ENCODE measurements at regions not wholly inside any gene's neighbourhood (a gene's known extent, or its start where the extent isn't known, plus 50 kb on each side); places are given as distances from the start of the nearest gene placed in this dataset.

DNA sequence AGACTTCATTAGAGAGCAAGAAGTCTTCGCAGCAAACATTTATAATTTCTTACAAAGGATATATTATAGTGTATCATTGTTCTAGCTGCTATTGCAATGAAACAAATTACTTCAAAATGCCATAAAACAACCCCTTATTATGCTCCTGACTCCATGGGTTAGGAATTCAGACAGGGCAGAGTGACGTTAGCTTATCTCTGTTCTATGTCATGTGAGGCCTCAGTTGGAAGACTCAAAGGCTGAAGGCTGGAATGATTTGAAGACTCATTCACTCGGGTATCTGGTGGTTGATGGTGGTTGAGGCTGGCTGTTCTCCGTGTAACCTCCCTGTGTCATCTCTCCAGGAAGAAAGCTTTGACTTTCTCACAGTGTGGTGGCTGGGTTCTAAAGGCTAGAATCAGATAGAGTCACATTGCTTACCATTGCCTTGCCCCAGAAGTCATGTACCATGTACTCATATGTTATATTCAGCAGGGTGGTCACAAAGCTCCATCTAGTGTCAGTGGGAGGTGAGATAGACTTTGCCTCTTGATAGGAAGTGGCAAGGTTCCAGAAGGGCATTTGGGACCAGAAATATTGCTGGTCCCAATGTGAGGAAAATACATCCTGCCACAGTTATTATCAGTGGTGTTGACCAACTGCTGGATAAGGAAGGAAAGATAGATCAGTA is 226.9 kb downstream of the TMEM38B start:
- no peak for DNase-seq (ENCODE audit: low read depth in 2 of 2)

DNA sequence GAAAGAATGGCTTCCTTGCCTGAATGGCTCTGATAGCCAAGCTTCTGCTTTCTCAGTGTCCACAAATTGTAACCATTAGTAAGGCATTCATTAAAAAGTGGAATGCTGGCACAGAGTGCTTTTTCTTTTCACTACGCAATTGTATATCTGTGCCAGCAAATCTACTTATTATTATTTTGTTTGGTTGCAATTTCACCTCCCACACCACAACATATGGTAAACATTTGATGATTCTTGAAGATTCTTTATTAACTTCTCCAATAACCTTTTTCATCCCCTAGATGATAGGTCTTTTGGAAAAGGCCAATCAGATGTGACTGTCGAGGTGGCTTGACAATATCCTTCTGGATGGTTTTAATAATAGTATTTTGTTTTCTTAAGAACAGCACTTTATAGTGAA is 234.1 kb downstream of the TMEM38B start:
- no peak for DNase-seq (ENCODE audit: low read depth in 2 of 2)

DNA sequence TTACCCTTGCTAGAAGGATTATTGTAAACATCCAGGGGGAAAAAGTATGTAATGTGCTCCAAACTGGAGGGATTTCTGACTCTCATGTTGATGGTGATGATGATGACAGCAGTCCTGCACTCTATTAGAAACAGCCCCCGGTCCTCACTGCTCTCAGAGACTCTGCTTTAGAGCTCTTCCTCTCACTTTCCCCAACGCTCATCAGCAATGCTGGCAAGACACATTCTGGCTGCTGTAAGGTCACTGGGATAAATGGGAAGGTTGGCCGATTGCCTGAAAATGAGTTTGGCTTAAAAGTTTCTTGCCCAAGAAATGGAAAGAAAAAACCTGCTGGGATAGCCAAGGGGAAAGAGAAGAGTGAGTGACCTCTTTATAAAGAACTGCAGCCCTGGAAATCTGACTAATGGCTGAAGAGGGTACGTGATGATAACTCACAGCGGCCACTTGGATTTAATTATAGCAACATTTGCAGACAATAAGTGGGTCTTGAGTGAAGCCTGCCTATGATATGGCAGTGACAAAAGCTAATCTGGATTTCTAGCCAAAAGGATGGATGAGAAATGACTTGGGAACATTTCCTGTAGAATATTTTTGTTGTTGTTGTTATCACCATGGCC is 235.8 kb downstream of the TMEM38B start:
- peak; percentile 12 to 17 for DNase-seq (ENCODE audit: low read depth in 2 of 2)

DNA sequence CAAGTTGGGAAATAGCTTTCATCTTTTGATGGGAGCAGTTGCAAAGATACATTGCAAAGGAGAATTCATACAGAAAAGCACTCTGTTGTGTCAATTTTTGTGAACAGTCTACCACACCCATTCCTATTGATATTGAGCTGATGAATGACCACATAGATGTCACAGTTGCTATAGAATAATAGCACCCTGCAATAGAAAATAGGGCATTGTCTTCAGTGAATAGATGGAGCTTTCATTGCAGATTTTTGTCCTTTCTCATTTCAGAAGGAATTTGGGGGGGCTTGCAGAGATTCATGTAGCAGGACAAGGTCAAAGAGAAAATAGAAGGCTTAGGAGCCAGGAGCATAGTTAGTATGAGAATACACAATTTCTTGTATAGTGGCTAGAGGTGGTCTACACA is 237.9 kb downstream of the TMEM38B start:
- DNase-seq (ENCODE audit: low read depth in 2 of 2) = no peak

DNA sequence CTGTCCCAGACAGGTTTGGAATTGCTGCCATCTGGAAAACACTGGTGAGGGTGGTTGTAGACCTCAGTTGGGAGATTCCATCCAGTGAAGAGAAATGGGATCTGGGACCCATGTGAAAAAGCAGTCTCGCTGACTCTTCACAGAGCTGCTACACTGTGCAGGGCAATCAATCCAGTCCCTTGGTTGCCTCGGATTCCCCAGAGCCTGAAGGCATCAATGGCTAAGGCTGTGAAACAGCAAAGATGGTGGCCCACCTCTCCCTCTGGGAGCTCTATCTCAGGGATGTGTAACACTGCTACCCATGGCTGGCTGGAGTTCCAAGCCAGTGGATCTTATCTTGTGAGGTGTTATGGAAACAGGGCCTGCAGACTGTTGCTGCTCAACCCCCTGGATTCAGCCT is 256.1 kb downstream of the TMEM38B start:
- no peak for DNase-seq (ENCODE audit: low read depth in 2 of 2)

DNA sequence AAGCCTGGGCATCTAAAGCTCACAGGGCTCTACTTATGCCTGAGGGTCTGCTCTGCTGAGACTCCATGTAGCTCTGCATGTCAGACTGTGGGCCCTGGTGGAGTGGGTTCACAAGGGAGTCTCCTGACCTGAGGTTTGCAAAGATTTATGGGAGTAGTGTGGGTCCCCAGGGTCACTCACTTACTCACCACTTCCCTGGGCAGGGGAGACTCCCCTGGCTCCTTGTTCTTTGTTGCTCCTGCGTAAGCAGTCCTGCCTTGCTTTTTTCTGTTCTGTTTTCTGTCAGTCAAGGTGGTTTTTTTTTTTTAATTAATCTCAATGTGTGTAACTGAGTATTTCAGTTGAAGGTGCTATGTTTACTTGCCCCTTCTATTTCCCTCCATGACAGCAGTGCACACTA is 256.6 kb downstream of the TMEM38B start:
- no peak for DNase-seq (ENCODE audit: low read depth in 2 of 2)

DNA sequence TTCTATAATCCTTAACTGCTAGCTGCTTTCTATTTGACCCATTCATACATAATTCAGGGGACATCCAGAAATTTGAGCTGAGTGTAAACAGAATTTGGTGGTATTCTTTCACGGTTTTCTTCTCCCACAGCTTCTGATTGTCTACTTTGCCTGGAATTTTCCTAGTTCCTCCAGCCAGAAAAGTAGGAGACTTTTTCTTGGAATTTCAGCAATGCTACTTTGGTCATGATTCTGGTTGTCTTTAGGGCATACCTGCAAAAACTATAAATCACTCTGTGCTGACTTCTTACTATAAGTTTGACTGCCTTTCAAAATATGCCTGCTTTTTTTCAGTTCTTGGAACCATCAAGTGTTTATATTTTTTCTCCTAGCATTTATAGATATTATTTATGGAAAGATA is 260.2 kb downstream of the TMEM38B start:
- DNase-seq (ENCODE audit: low read depth in 2 of 2) = no peak

DNA sequence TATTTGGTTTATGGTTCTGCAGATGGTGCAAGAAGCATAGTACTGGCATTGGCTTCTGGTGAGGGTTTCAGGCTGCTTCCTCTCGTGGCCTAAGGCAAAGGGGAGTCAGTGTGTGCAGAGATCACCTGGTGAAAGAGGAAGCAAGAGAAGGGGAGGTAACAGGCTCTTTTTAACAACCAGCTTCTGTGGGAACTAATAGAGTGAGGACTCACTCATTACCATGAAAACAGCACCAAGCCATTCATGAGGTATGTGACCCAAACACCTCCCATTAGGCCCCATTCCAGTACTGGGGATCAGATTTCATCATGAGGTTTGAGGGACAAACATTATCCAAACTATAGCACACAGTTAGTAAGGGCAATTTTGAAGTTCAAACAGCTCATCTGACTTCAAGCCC is 263.5 kb downstream of the TMEM38B start:
- DNase-seq (ENCODE audit: low read depth in 2 of 2) = no peak

DNA sequence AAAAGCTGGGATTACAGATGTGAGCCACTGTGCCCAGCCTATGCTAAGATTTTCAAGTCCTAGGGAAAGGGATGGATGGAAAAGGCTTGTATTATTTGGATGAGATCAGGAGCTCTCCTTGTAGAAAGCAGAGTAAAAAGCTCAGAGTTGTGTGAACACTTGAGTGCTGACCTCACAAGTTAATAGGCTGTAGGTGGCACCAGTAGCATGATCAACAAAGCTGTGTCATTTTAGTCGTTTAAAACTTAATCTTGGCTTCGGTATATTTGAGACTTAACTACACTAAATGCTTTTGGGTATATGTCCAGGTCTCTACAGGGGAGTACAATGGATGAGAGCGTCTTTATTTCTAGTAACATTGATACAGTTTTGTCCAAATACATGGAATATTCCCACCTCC is 264.2 kb downstream of the TMEM38B start:
- no peak for DNase-seq (ENCODE audit: low read depth in 2 of 2)

DNA sequence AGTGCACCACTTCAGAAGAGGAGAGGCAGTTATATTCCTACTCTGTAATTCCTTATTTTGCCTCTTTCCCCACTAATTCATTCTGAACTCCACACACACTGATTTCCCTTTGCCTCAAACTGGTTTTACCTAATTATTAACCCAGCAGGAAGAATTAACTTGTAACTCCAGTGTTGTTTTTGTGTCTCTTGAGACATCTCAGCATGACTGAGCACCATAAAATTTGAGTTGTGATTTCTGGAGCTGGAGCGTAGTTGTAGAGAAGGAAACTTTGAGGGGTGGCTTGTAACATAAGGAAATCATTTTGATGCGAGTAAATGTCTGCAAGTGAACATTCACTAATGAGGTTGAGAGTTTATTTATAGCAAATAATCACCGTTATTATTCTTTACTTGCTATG is 265.2 kb downstream of the TMEM38B start:
- no peak for DNase-seq (ENCODE audit: low read depth in 2 of 2)

DNA sequence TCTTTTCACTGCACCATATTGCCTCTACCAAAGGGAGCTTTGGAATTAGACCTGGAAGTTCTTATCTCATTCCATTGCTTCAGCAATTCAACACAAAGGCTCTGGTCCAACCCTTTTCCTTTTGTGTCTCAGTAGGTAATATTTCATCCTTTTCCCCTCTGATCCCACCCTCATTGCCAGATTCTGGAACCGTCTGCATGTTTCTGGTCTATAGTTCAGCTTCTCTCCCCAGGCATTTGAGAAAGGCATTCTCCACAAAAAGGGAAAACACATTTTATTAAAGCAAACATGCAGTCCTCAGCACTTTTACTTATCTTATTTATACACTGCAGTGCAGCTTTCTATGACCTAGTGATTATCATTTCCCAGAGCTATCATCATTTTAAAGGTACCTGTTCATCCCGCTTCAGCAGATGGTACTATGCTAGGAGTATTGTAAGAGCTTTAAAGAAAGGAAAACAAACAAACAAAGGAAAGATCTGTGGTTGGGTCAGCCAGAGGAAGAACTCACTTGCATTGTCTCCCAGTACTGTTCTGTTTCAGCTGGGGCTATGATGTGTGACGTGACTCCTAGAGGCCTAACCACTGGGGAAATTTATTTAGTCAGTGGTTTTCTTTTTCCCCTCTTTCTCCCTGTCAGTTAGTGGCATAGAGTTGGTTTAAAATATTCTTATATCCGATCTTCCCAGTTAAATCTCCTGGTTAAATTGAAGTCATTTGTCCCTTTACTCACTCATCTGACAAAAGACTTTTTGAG is 269.2 kb downstream of the TMEM38B start:
- DNase-seq (ENCODE audit: low read depth in 2 of 2) = no peak

DNA sequence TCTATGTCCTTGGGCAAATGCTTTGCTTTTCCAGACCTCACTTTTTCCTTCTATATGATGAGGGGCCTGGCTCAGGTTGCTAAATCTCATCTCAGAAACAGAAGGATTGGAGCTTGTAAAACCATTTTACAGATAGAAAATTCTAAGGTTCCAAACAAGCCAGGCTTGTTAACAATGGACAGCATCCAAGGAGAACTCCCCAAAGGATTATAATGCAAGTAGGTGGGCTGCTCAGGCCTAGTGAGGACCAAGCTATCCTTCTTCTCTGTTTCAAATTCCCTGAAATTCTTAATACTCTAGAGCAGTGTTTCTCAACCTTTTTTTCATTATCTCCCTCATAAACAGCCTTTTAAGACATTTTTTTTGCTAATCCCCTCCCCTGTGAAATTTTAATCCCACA is 269.8 kb downstream of the TMEM38B start:
- no peak for DNase-seq (ENCODE audit: low read depth in 2 of 2)

DNA sequence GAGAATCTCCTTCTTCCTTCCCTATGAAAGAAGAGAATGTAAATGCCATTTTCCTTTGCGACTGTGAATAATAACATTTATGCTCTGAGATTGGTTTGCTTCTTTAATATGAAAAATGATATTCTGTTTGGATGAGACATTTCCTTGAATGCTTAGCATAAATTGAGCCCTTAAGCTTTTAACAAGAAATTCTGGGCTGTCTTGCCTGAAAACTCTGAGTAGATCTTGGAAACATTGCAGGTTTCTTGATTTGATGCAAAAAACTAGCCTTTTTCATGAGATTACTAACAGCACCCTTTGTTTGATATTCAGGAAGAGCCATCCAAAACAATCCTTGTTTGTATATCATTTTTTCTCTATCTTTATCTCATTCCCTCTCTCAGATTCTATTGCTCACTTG is 272.5 kb downstream of the TMEM38B start:
- no peak for DNase-seq (ENCODE audit: low read depth in 2 of 2)

DNA sequence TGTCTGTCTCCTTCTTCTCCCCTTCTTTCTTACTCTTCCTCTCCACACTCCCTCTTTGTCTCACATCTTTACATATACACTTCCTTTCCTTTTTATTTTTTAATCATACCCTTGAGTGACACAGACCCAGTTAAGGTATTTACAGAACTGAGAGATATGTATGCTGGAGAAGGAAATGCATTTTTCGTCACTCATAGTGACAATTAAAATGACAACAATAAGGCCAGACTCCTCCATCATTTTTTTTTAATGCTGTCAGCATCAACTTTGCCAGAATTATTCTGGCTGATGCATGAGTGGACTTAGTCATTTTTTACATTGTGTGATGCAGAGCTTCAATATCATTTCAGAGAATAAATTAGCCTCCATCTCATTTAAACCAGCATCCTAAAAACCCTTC is 272.9 kb downstream of the TMEM38B start:
- DNase-seq (ENCODE audit: low read depth in 2 of 2) = no peak

DNA sequence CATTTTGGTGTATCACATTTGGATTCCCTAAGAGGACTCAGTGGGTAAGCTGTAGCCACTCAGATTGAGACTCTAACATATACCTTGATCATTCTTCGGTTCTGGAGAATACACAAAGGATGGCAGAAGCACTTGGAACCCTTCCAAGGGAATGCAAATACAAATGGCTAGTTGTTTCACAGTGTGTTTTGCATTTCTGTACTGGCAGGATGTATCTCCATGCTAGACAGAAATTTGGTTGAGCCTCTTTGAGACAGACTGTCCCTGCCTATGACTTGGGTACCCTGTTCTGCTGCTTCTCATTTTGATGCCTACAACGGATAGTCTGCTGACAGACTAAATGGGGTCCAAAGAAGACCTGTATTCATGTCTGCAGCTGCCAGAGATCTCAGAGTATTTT is 273.5 kb downstream of the TMEM38B start:
- DNase-seq (ENCODE audit: low read depth in 2 of 2) = no peak

DNA sequence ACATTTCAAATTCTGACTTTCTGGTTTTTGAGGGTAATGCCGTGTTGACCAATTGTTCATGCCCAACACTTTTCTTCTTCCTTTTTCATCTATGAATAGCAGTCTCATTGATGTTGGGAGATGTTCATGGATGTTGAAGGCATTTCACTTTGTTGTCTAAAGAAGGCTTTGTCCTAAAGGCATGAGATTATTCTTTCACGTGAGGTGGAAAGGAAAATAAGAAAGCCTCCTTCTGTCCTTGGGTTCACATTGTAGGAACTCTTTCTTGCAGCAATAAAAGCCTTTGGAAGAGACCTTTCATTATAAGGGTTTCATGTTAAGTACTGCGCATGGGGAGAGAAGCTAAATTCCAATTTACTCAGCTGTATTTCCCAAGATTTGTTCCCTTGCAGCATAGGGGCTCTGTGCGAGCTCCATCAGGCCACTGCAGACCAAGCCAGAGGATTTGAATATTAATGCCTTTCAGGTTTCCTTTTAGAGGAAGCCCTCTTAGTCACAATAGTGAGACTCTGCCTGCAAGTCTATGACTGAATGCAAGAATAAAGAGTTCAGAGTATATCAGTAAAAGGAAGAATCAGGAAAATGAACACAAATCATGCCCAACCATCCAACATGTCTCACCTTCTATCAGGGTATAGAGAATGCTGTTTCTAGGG is 274.6 kb downstream of the TMEM38B start:
- DNase-seq (ENCODE audit: low read depth in 2 of 2) = no peak

DNA sequence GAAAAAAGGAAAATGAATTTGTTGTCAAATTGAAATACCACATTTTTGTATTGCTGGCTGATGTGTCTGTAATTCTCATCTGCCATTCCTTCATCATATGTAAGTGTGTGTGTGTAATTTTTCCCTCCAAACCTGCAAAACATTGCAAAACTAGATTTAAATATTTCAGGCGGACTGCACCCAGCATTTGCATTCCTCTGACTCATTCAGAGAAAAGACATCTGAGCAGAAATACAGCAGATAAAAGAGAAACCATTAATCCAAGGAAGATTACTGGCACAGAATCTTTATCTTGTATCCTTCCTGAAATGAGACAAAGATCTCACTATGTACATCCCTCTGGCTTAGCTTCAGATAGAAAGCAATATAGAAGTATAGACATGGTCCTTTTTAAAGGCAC is 275.3 kb downstream of the TMEM38B start:
- peak; percentile 33 to 41 for DNase-seq (ENCODE audit: low read depth in 2 of 2)

DNA sequence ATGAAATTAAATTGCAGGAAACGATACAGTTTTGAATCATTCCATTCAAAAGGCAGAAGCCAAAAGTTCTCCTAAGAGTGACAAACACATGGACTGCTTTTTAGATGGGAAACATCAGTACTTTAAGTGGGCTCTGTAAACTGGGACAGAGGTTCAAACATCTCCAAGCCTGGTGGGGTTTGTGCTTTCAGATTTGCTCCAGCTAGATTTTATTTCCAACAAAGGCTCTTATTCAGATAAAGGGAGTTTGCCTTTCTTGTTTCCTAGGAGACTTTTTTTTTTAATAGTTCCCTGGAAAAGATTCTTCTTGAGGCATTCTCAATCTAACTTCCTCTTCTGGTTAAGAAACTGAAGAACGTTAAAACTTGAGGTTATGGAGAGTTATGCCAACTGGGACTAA is 277.6 kb downstream of the TMEM38B start:
- DNase-seq (ENCODE audit: low read depth in 2 of 2) = no peak

DNA sequence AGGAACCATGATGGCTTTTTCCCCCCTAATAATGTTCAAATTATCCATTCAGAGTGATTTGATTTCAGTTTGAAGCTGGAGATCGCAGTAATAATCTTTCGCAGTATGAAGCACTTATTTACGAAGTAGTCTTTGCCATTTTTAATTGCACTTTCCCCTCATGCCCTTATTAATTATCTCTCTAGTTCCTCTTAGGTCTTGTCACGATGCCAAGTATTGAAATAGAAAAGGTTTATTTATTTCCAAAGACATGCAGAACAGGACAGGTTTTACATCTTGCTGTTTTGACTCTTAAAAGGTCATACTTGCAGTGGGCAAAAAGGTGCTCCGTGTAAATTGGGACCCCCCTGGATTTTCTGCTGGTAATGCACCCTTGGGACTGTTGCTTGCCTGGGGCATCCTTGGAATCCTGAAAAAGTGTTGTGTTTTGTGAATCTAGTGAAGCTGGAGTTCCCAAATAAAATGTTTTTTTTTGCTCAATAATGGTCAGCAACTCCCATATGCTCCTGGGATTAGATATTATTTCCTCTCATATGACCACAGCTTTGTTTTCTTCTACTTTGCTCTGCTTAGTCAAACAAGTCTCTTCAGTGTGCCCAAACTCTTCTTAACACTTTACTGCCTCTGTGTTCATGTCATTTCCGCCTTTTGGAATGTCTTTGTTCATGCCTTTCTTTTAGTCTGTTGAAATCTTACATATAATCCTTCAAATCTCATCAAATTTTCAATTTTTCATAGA is 278.3 kb downstream of the TMEM38B start:
- no peak for DNase-seq (ENCODE audit: low read depth in 2 of 2)

DNA sequence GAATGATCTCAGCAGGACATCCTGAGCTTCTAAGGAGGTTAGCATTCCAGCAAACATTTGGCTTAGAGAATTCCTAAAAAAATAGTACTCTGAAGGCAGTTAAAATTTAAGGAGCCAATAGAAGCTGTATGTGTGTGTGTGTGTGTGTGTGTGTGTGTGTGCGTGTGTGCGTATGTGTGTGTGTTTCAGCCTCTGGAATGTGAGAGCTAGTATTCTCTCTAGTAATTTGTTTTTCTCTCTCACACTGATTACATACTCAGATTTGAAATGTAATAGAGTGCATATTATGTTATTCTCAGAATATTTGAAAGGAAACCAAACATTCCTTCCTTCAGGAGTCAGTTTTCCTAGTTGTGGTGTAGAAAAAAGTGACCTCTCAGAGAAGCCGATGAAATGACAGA is 279.6 kb downstream of the TMEM38B start:
- DNase-seq (ENCODE audit: low read depth in 2 of 2) = peak; percentile 95 to 96

DNA sequence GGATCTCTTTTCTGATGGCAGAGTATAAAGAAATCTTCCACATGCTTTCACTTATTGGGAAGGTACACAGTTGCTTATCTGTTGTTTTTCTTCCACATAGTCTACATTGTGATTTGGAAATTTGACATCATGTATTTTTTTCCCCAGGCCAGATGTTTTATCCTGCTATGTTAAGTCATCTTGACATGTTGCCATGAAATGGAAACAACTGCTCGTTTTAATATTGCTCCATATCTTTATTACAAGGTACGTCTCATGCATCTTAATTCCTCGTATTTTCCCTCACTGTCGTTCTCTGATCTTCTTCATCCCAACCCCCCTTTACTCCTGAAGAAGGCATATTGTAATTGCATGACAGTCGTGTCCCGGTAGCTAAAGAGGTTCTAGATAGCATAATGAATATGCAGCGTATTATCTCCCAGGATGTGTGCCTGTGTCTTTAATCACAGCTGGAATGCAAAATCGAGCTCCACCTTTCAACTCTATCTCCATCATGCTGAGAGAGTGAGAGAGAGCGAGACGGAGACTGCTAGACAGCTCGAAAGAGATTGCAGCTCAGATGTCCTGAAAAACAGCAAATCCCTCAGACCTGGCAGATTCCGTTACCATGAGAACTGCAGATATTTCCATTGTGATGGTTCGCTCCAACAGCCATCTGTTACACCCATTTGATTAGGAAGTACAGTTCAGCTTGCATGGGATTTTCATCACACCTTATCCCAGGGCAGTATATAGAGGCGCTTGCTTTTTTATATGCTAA is 281.7 kb downstream of the TMEM38B start:
- DNase-seq (ENCODE audit: low read depth in 2 of 2) = peak; percentile 35 to 42

All from fibroblast of skin of left biceps (primary cell).